A549 (cell line): ENCODE measurements at regions not wholly inside any gene's neighbourhood (a gene's known extent, or its start where the extent isn't known, plus 50 kb on each side); places are given as distances from the start of the nearest gene placed in this dataset.

ENCODE experiments used
- CEBPB ChIP-seq, 2 experiments: fragments of >200 bp in 1 of 2; sonication (Bioruptor Twin) in 1 of 2; formaldehyde crosslinking in 1 of 2; IDR thresholded peaks; 2 replicates each; pipeline ENCODE4 v1.6.1; 2012 to 2016
- JUN ChIP-seq, 2 experiments: fragments of >200 bp; sonication (Bioruptor Twin); formaldehyde crosslinking; IDR thresholded peaks; 2 replicates in 1 of 2; 3 replicates in 1 of 2; pipeline ENCODE4 v1.6.1; 2016 to 2017
- POLR2AphosphoS2 ChIP-seq: conservative IDR thresholded peaks from 2 replicates; pipeline ENCODE4 v1.6.1; 2012; ENCODE audit warnings: low read length, improper control_type of control experiment, inconsistent platforms
- RAD21 ChIP-seq, 2 experiments: fragments of >200 bp in 1 of 2; sonication (Bioruptor Twin) in 1 of 2; formaldehyde crosslinking in 1 of 2; IDR thresholded peaks in 1 of 2; conservative IDR thresholded peaks in 1 of 2; 2 replicates in 1 of 2; 3 replicates in 1 of 2; pipeline ENCODE4 v1.6.1; 2012 to 2018; ENCODE audit warnings: inconsistent platforms in 1 of 2
- TF ChIP-seq, protein P1 (sequence below): fragments of 450-650 bp; IDR thresholded peaks from 2 replicates; pipeline ENCODE4 v1.6.1; 2014; ENCODE audit warnings: antibody characterized with exemption
- TF ChIP-seq, protein P2 (sequence below): fragments of >200 bp; sonication (Bioruptor Twin); formaldehyde crosslinking; IDR thresholded peaks from 3 replicates; pipeline ENCODE4 v1.5.1; 2016
- TF ChIP-seq, protein P3 (sequence below): IDR thresholded peaks from 2 replicates; pipeline ENCODE4 v1.6.1; 2012
- TF ChIP-seq, protein P4 (sequence below): fragments of 200-600 bp; sonication (generic); IDR thresholded peaks from 2 replicates; pipeline ENCODE4 v1.6.1; 2016; ENCODE audit warnings: antibody characterized with exemption, mild to moderate bottlenecking, moderate library complexity

DNA sequence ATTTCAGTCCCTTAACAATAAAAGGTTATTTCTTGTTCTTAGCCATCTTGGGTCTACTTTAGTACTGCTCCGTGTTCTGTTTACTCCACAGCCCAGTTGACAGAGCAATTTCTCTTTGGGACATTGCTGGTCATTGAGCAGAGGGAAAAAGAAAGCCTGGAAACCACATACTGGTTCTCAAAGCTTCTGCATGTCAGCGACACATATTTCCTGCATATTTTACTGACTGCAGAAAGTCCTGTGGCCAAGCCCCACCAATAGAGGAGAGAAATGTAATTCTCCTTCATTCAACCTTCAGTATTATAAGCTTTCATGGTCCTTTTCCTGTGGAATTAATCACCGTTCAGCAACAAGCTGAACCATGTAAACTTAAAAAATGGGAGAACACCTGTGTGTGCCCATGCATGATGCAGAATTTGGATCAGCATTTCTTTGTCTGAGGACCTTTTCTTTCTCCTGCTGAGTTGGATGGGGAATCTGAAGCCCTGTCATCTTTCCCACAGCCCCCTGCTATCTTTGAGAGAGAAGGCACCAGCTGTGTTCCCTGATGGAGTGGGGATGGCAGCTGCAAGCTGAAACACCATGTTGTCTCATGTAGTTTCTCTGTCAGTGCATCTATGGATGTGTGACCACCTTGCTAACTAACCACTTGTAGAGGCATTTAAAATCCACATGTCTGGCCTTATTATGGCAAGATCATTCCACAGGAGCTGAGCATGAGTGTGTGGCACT is 431.6 kb downstream of the MEIS1 start:
- no peak for TF ChIP-seq JUN (IDR thresholded peaks at IDR 0.05)
- no peak for TF ChIP-seq RAD21 (conservative IDR thresholded peaks at IDR 0.05 in 1 of 2, IDR thresholded peaks at IDR 0.05 in 1 of 2)
- no peak for TF ChIP-seq POLR2AphosphoS2
- TF ChIP-seq, protein P1, sequence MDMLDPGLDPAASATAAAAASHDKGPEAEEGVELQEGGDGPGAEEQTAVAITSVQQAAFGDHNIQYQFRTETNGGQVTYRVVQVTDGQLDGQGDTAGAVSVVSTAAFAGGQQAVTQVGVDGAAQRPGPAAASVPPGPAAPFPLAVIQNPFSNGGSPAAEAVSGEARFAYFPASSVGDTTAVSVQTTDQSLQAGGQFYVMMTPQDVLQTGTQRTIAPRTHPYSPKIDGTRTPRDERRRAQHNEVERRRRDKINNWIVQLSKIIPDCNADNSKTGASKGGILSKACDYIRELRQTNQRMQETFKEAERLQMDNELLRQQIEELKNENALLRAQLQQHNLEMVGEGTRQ = no peak
- TF ChIP-seq CEBPB (IDR thresholded peaks at IDR 0.05) = no peak
- TF ChIP-seq, protein P2, sequence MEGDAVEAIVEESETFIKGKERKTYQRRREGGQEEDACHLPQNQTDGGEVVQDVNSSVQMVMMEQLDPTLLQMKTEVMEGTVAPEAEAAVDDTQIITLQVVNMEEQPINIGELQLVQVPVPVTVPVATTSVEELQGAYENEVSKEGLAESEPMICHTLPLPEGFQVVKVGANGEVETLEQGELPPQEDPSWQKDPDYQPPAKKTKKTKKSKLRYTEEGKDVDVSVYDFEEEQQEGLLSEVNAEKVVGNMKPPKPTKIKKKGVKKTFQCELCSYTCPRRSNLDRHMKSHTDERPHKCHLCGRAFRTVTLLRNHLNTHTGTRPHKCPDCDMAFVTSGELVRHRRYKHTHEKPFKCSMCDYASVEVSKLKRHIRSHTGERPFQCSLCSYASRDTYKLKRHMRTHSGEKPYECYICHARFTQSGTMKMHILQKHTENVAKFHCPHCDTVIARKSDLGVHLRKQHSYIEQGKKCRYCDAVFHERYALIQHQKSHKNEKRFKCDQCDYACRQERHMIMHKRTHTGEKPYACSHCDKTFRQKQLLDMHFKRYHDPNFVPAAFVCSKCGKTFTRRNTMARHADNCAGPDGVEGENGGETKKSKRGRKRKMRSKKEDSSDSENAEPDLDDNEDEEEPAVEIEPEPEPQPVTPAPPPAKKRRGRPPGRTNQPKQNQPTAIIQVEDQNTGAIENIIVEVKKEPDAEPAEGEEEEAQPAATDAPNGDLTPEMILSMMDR = no peak
- TF ChIP-seq, protein P3, sequence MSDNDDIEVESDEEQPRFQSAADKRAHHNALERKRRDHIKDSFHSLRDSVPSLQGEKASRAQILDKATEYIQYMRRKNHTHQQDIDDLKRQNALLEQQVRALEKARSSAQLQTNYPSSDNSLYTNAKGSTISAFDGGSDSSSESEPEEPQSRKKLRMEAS = no peak
- TF ChIP-seq, protein P4, sequence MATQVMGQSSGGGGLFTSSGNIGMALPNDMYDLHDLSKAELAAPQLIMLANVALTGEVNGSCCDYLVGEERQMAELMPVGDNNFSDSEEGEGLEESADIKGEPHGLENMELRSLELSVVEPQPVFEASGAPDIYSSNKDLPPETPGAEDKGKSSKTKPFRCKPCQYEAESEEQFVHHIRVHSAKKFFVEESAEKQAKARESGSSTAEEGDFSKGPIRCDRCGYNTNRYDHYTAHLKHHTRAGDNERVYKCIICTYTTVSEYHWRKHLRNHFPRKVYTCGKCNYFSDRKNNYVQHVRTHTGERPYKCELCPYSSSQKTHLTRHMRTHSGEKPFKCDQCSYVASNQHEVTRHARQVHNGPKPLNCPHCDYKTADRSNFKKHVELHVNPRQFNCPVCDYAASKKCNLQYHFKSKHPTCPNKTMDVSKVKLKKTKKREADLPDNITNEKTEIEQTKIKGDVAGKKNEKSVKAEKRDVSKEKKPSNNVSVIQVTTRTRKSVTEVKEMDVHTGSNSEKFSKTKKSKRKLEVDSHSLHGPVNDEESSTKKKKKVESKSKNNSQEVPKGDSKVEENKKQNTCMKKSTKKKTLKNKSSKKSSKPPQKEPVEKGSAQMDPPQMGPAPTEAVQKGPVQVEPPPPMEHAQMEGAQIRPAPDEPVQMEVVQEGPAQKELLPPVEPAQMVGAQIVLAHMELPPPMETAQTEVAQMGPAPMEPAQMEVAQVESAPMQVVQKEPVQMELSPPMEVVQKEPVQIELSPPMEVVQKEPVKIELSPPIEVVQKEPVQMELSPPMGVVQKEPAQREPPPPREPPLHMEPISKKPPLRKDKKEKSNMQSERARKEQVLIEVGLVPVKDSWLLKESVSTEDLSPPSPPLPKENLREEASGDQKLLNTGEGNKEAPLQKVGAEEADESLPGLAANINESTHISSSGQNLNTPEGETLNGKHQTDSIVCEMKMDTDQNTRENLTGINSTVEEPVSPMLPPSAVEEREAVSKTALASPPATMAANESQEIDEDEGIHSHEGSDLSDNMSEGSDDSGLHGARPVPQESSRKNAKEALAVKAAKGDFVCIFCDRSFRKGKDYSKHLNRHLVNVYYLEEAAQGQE = no peak
